NT2/D1 (cell line): ENCODE measurements at regions not wholly inside any gene's neighbourhood (a gene's known extent, or its start where the extent isn't known, plus 50 kb on each side); places are given as distances from the start of the nearest gene placed in this dataset.
"Not testable (repeated sequence)": the region's sequence is repeated elsewhere in the genome, so short reads cannot be mapped to it uniquely, and the experiment has no call there.

ENCODE experiments used
- DNase-seq: peaks from one replicate; pipeline ENCODE4 v3.0.0-alpha.2; 2011; ENCODE audit warnings: low read depth, low spot score
- H3K27me3 ChIP-seq: 2 replicates; pipeline ENCODE4 v1.6.0; 2011; ENCODE audit warnings: mild to moderate bottlenecking; ENCODE audit not compliant: insufficient read length, insufficient read depth
- H3K36me3 ChIP-seq: 2 replicates; pipeline ENCODE4 v1.6.1; 2011; ENCODE audit warnings: mild to moderate bottlenecking, low read length, mixed read lengths; ENCODE audit not compliant: insufficient read depth, insufficient read length
- H3K4me1 ChIP-seq: 2 replicates; pipeline ENCODE4 v1.5.1; 2011; ENCODE audit not compliant: insufficient read depth, insufficient read length
- H3K4me3 ChIP-seq: 2 replicates; pipeline ENCODE4 v1.5.1; 2011; ENCODE audit warnings: low read depth; ENCODE audit not compliant: insufficient read length
- H3K9ac ChIP-seq: 2 replicates; pipeline ENCODE4 v1.6.0; 2011; ENCODE audit warnings: low read depth; ENCODE audit not compliant: insufficient read length
- H3K9me3 ChIP-seq: 2 replicates; pipeline ENCODE4 v1.5.1; 2011; ENCODE audit warnings: mild to moderate bottlenecking, low read length; ENCODE audit not compliant: insufficient read depth
- SUZ12 ChIP-seq: IDR thresholded peaks from 2 replicates; pipeline ENCODE4 v1.6.1; 2011; ENCODE audit not compliant: insufficient read length, insufficient read depth; ENCODE audit errors: extremely low read depth
- YY1 ChIP-seq: IDR thresholded peaks from 2 replicates; pipeline ENCODE4 v1.6.1; 2011; ENCODE audit not compliant: insufficient read length, insufficient read depth
- ZNF274 ChIP-seq: IDR thresholded peaks from 2 replicates; pipeline ENCODE4 v1.6.1; 2011; ENCODE audit warnings: mild to moderate bottlenecking, low read depth, low read length

GRCh38 chr13:81275666-81276258 is 934.8 kb upstream of the SPRY2 start:
- Histone ChIP-seq H3K27me3 (no peaks in the 10 kb centered on the region), H3K36me3 (no peaks in the 10 kb centered on the region), H3K4me3 (no peak overlapping the region), H3K9ac (no peak overlapping the region), H3K4me1 (no peaks in the 10 kb centered on the region), H3K9me3 (no peaks in the 10 kb centered on the region; the same call in 1 of the 2 replicates)
- DNase-seq: no peak
- no peak for TF ChIP-seq SUZ12
- TF ChIP-seq YY1: no peak
- TF ChIP-seq ZNF274: no peak

- DNase-seq: no peak
These were observed 906.8 kb upstream of the SPRY2 start for GRCh38 chr13:81247711-81248110.

GRCh38 chr13:81246556-81246955 is 905.6 kb upstream of the SPRY2 start:
- no peaks in the 10 kb centered on the region for H3K36me3 ChIP-seq
- no peaks in the 10 kb centered on the region for H3K9me3 ChIP-seq
- TF ChIP-seq YY1: no peak
- no peak for TF ChIP-seq SUZ12
- no peak for TF ChIP-seq ZNF274
- no peak overlapping the region for H3K9ac ChIP-seq
- H3K27me3 ChIP-seq: no peaks in the 10 kb centered on the region
- no peaks in the 10 kb centered on the region for H3K4me1 ChIP-seq
- no peak overlapping the region for H3K4me3 ChIP-seq
- no peak for DNase-seq

More at GRCh38 chr13:81247711-81248110, 906.8 kb upstream of the SPRY2 start:
- H3K4me1 ChIP-seq: no peaks in the 10 kb centered on the region
- no peaks in the 10 kb centered on the region for H3K9me3 ChIP-seq
- H3K9ac ChIP-seq: no peak overlapping the region
- H3K4me3 ChIP-seq: no peak overlapping the region
- H3K27me3 ChIP-seq: no peaks in the 10 kb centered on the region
- TF ChIP-seq YY1 (no peak), SUZ12 (no peak), ZNF274 (no peak)
- H3K36me3 ChIP-seq: no peaks in the 10 kb centered on the region

- Histone ChIP-seq H3K27me3 (no peaks in the 10 kb centered on the region), H3K4me3 (no peak overlapping the region), H3K36me3 (no peaks in the 10 kb centered on the region), H3K9ac (no peak overlapping the region), H3K9me3 (no peaks in the 10 kb centered on the region), H3K4me1 (no peaks in the 10 kb centered on the region)
- no peak for TF ChIP-seq SUZ12
- TF ChIP-seq ZNF274: no peak
- TF ChIP-seq YY1: no peak
- no peak for DNase-seq
These were observed 903.1 kb upstream of the SPRY2 start for GRCh38 chr13:81244011-81244410.

GRCh38 chr13:81230386-81230785 is 889.5 kb upstream of the SPRY2 start:
- no peaks in the 10 kb centered on the region for H3K36me3 ChIP-seq
- no peaks in the 10 kb centered on the region for H3K27me3 ChIP-seq
- no peak overlapping the region for H3K4me3 ChIP-seq
- TF ChIP-seq ZNF274: no peak
- TF ChIP-seq YY1: no peak
- no peak for TF ChIP-seq SUZ12
- DNase-seq: no peak
- no peaks in the 10 kb centered on the region for H3K4me1 ChIP-seq
- no peak overlapping the region for H3K9ac ChIP-seq
- no peaks in the 10 kb centered on the region for H3K9me3 ChIP-seq

GRCh38 chr13:81226830-81227229 is 885.9 kb upstream of the SPRY2 start:
- not testable (repeated sequence) for H3K4me3 ChIP-seq, H3K4me1 ChIP-seq, DNase-seq, H3K27me3 ChIP-seq, H3K36me3 ChIP-seq, H3K9me3 ChIP-seq, H3K9ac ChIP-seq

GRCh38 chr13:81224209-81224833 is 883.4 kb upstream of the SPRY2 start:
- no peak for DNase-seq
- Histone ChIP-seq H3K36me3 (no peaks in the 10 kb centered on the region), H3K27me3 (no peaks in the 10 kb centered on the region), H3K4me3 (no peak overlapping the region), H3K4me1 (no peaks in the 10 kb centered on the region), H3K9me3 (no peaks in the 10 kb centered on the region), H3K9ac (no peak overlapping the region)
- TF ChIP-seq YY1: no peak
- no peak for TF ChIP-seq ZNF274
- no peak for TF ChIP-seq SUZ12

- no peak overlapping the region for H3K4me3 ChIP-seq
- no peaks in the 10 kb centered on the region for H3K9me3 ChIP-seq
- no peaks in the 10 kb centered on the region for H3K4me1 ChIP-seq
- TF ChIP-seq SUZ12: no peak
- no peak for TF ChIP-seq YY1
- TF ChIP-seq ZNF274: no peak
- no peak for DNase-seq
- H3K9ac ChIP-seq: no peak overlapping the region
- H3K36me3 ChIP-seq: no peaks in the 10 kb centered on the region
- H3K27me3 ChIP-seq: no peaks in the 10 kb centered on the region
These were observed 882.9 kb upstream of the SPRY2 start for GRCh38 chr13:81223778-81224177.
